Stomach (tissue), 8 donors: ENCODE measurements at regions not wholly inside any gene's neighbourhood (a gene's known extent, or its start where the extent isn't known, plus 50 kb on each side); places are given as distances from the start of the nearest gene placed in this dataset.

Experiments
- DNase-seq, 2 donors: peaks; one replicate each; pipeline versions ENCODE4 v3.0.0 to v3.0.0-alpha.2; 2013 to 2019
- H3K27ac ChIP-seq, 5 donors: fragments of 200-600 bp in 4 of 5; sonication (generic) in 4 of 5; one replicate each; pipeline ENCODE4 v1.5.1; 2013 to 2019; ENCODE audit warnings: mild to moderate bottlenecking in 1 of 5, moderate library complexity in 1 of 5
- H3K27me3 ChIP-seq, 3 donors: fragments of 200-600 bp; sonication (generic); one replicate each; pipeline ENCODE4 v1.5.1; 2017 to 2019; ENCODE audit warnings: mixed run types in 1 of 3
- H3K36me3 ChIP-seq, 4 donors: fragments of 200-600 bp; sonication (generic); 1 replicate in 3 of 4; 2 replicates in 1 of 4; pipeline ENCODE4 v1.5.1; 2016 to 2019
- H3K4me1 ChIP-seq, 4 donors: fragments of 200-600 bp; sonication (generic); one replicate each; pipeline ENCODE4 v1.5.1; 2016 to 2019
- H3K4me3 ChIP-seq, 4 donors: fragments of 200-600 bp; sonication (generic) in 3 of 4; one replicate each; pipeline ENCODE4 v1.5.1; 2016 to 2019; ENCODE audit warnings: mild to moderate bottlenecking in 1 of 4
- H3K9me3 ChIP-seq, 4 donors: fragments of 200-600 bp; sonication (generic); one replicate each; pipeline ENCODE4 v1.5.1; 2016 to 2019
- CTCF ChIP-seq, 7 experiments: fragments of 450-650 bp in 4 of 7; fragments of 200-600 bp in 3 of 7; sonication (generic) in 3 of 7; IDR thresholded peaks; one replicate each; pipeline ENCODE4 v1.5.1; 2016 to 2019; ENCODE audit warnings: antibody characterized with exemption in 7 of 7, control low read depth in 2 of 7, mild to moderate bottlenecking in 1 of 7
- EP300 ChIP-seq: sonication (generic); formaldehyde crosslinking; IDR thresholded peaks from one replicate; pipeline ENCODE4 v1.6.1; 2017; ENCODE audit warnings: antibody characterized with exemption
- POLR2A ChIP-seq, 4 donors: fragments of 450-650 bp; IDR thresholded peaks; one replicate each; pipeline ENCODE4 v1.6.1; 2016; ENCODE audit warnings: antibody characterized with exemption in 4 of 4, control low read depth in 2 of 4, mild to moderate bottlenecking in 1 of 4, moderate library complexity in 1 of 4
- POLR2AphosphoS5 ChIP-seq, 3 donors: sonication (generic); formaldehyde crosslinking; IDR thresholded peaks; one replicate each; pipeline ENCODE4 v1.6.1; 2016; ENCODE audit warnings: antibody characterized with exemption in 3 of 3
- WGBS, 5 donors: extraction: QIAGEN DNeasy Blood & Tissue Kit in 3 of 5; methylation state at CpG; one replicate each; pipeline versions ENCODE4 v1.1.5 to v1.1.7; 2013 to 2018; 5-methylcytosine and 5-hydroxymethylcytosine counted together
- intact Hi-C: fragments of 100-400 bp; cut with DNase I; formaldehyde crosslinking; loops from one replicate; pipeline ENCODE4 v1.15.1; 2023; ENCODE audit warnings: low total_unique reads
- donor health status: healthy with polysubstance abuse.
- donor health status: Bipolar disorder and iron deficiency.
- donor health status: healthy.

GRCh38 chr4:158991534-158992155, 111.2 kb upstream of the RAPGEF2 start:
- intact Hi-C loops: no loop called here
- Histone ChIP-seq H3K36me3 (no peaks in the 10 kb centered on the region), H3K4me1 (no peaks in the 10 kb centered on the region), H3K27ac (no peak overlapping the region), H3K27me3 (no peaks in the 10 kb centered on the region), H3K9me3 (peaks cover 0 to 6% (median 0%) of the 10 kb centered on the region in 4 donors), H3K4me3 (no peak overlapping the region)
- TF ChIP-seq CTCF (IDR thresholded peaks at IDR 0.05) (no peak), POLR2AphosphoS5 (IDR thresholded peaks at IDR 0.05) (no peak), EP300 (no peak), POLR2A (IDR thresholded peaks at IDR 0.05) (no peak)
- 86 to 95% (median 87%) methylated on average over 5 of the region's 5 CpGs for WGBS, 5 donors
- DNase-seq: no peak

GRCh38 chr4:158993891-158994290, 109.0 kb upstream of the RAPGEF2 start:
- Histone ChIP-seq H3K4me1 (no peaks in the 10 kb centered on the region), H3K36me3 (no peaks in the 10 kb centered on the region), H3K27me3 (no peaks in the 10 kb centered on the region), H3K4me3 (no peak overlapping the region), H3K9me3 (peaks cover 0 to 6% (median 0%) of the 10 kb centered on the region in 4 donors), H3K27ac (no peak overlapping the region)
- WGBS, 5 donors: 36 to 58% (median 51%) methylated on average over 2 of the region's 2 CpGs
- DNase-seq: no peak
- intact Hi-C loops: no loop called here
- TF ChIP-seq POLR2AphosphoS5 (IDR thresholded peaks at IDR 0.05) (no peak), POLR2A (IDR thresholded peaks at IDR 0.05) (no peak), EP300 (no peak), CTCF (IDR thresholded peaks at IDR 0.05) (no peak)

GRCh38 chr4:158995040-158995439, 107.8 kb upstream of the RAPGEF2 start:
- H3K36me3 ChIP-seq: no peaks in the 10 kb centered on the region
- no peak overlapping the region for H3K4me3 ChIP-seq
- intact Hi-C loops: no loop called here
- DNase-seq: no peak
- no peaks in the 10 kb centered on the region for H3K27me3 ChIP-seq
- H3K27ac ChIP-seq: no peak overlapping the region
- H3K9me3 ChIP-seq: no peaks in the 10 kb centered on the region
- H3K4me1 ChIP-seq: no peaks in the 10 kb centered on the region
- TF ChIP-seq EP300 (no peak), POLR2A (IDR thresholded peaks at IDR 0.05) (no peak), CTCF (IDR thresholded peaks at IDR 0.05) (no peak), POLR2AphosphoS5 (IDR thresholded peaks at IDR 0.05) (no peak)
- WGBS, 5 donors: 41 to 62% (median 54%) methylated on average over 2 of the region's 2 CpGs

GRCh38 chr4:158995965-158996364, 106.9 kb upstream of the RAPGEF2 start:
- no peaks in the 10 kb centered on the region for H3K4me1 ChIP-seq
- no peak for TF ChIP-seq POLR2A (IDR thresholded peaks at IDR 0.05)
- no peak for TF ChIP-seq POLR2AphosphoS5 (IDR thresholded peaks at IDR 0.05)
- TF ChIP-seq EP300: no peak
- no peak for TF ChIP-seq CTCF (IDR thresholded peaks at IDR 0.05)
- H3K27me3 ChIP-seq: no peaks in the 10 kb centered on the region
- H3K27ac ChIP-seq: no peak overlapping the region
- WGBS, 5 donors: 75 to 83% (median 80%) methylated on average over 8 of the region's 8 CpGs
- no peaks in the 10 kb centered on the region for H3K9me3 ChIP-seq
- H3K4me3 ChIP-seq: no peak overlapping the region
- intact Hi-C loops: no loop called here
- DNase-seq: no peak
- H3K36me3 ChIP-seq: no peaks in the 10 kb centered on the region
